H9 (cell line): ENCODE measurements at regions not wholly inside any gene's neighbourhood (a gene's known extent, or its start where the extent isn't known, plus 50 kb on each side); places are given as distances from the start of the nearest gene placed in this dataset.
"Not testable (repeated sequence)": the region's sequence is repeated elsewhere in the genome, so short reads cannot be mapped to it uniquely, and the experiment has no call there.

Experiments used
- DNase-seq: peaks from one replicate; pipeline ENCODE4 v3.0.0-alpha.2; 2017
- H2AFZ ChIP-seq: one replicate; pipeline ENCODE4 v1.6.1; 2013; ENCODE audit warnings: mild to moderate bottlenecking, low read length, control low read depth, moderate library complexity
- H2AK5ac ChIP-seq: 2 replicates; pipeline ENCODE4 v1.6.1; 2013; ENCODE audit warnings: low read length, control low read depth, mixed read lengths; ENCODE audit not compliant: insufficient read length
- H2BK120ac ChIP-seq: one replicate; pipeline ENCODE4 v1.6.1; 2013; ENCODE audit warnings: low read depth, mild to moderate bottlenecking, low read length, control low read depth, inconsistent platforms; ENCODE audit not compliant: poor library complexity, severe bottlenecking
- H2BK12ac ChIP-seq: 2 replicates; pipeline ENCODE4 v1.6.1; 2013; ENCODE audit warnings: low read length, control low read depth, mixed read lengths, low read depth; ENCODE audit not compliant: insufficient read length
- H2BK15ac ChIP-seq: 2 replicates; pipeline ENCODE4 v1.6.1; 2013; ENCODE audit warnings: low read depth, low read length, control low read depth
- H2BK20ac ChIP-seq: one replicate; pipeline ENCODE4 v1.6.1; 2013; ENCODE audit warnings: low read depth, mild to moderate bottlenecking, low read length, control low read depth, inconsistent platforms; ENCODE audit not compliant: poor library complexity, severe bottlenecking
- H2BK5ac ChIP-seq: 2 replicates; pipeline ENCODE4 v1.6.1; 2013; ENCODE audit warnings: low read length, control low read depth, mixed read lengths; ENCODE audit not compliant: insufficient read length
- H3K14ac ChIP-seq: 2 replicates; pipeline ENCODE4 v1.6.1; 2013; ENCODE audit warnings: low read length, control low read depth; ENCODE audit not compliant: insufficient read depth
- H3K18ac ChIP-seq: 2 replicates; pipeline ENCODE4 v1.6.1; 2013; ENCODE audit warnings: low read depth, mild to moderate bottlenecking, mixed read lengths, low read length, control low read depth; ENCODE audit not compliant: insufficient read length
- H3K23ac ChIP-seq: 2 replicates; pipeline ENCODE4 v1.6.1; 2013; ENCODE audit warnings: low read length, control low read depth, mixed read lengths, low read depth; ENCODE audit not compliant: insufficient read length
- H3K23me2 ChIP-seq: 2 replicates; pipeline ENCODE4 v1.6.1; 2013; ENCODE audit warnings: low read depth, mild to moderate bottlenecking, mixed read lengths, low read length, control low read depth; ENCODE audit not compliant: insufficient read length, poor library complexity, severe bottlenecking
- H3K27ac ChIP-seq: 2 replicates; pipeline ENCODE4 v1.5.1; 2013; ENCODE audit warnings: low read length, control low read depth, mixed read lengths, low read depth; ENCODE audit not compliant: insufficient read length
- H3K27me3 ChIP-seq: 2 replicates; pipeline ENCODE4 v1.6.1; 2013; ENCODE audit warnings: low read length, control low read depth, inconsistent platforms; ENCODE audit not compliant: insufficient read depth
- H3K4ac ChIP-seq: 2 replicates; pipeline ENCODE4 v1.6.1; 2013; ENCODE audit warnings: low read depth, mild to moderate bottlenecking, control low read depth, inconsistent platforms, low read length, moderate library complexity
- H3K4me1 ChIP-seq: 2 replicates; pipeline ENCODE4 v1.6.1; 2013; ENCODE audit warnings: low read length, control low read depth, inconsistent platforms; ENCODE audit not compliant: insufficient read depth
- H3K4me2 ChIP-seq: 2 replicates; pipeline ENCODE4 v1.6.1; 2013; ENCODE audit warnings: low read length, control low read depth, mixed read lengths; ENCODE audit not compliant: insufficient read length, insufficient read depth
- H3K56ac ChIP-seq: 2 replicates; pipeline ENCODE4 v1.6.1; 2013; ENCODE audit warnings: low read depth, mild to moderate bottlenecking, mixed read lengths, low read length, control low read depth; ENCODE audit not compliant: insufficient read length
- H3K79me1 ChIP-seq: 2 replicates; pipeline ENCODE4 v1.6.1; 2013; ENCODE audit warnings: low read depth, mild to moderate bottlenecking, moderate library complexity, low read length, control low read depth, inconsistent platforms; ENCODE audit not compliant: insufficient read depth, poor library complexity, severe bottlenecking
- H3K79me2 ChIP-seq: 2 replicates; pipeline ENCODE4 v1.6.1; 2013; ENCODE audit warnings: low read length, control low read depth, inconsistent platforms; ENCODE audit not compliant: insufficient read depth
- H3K9ac ChIP-seq: 2 replicates; pipeline ENCODE4 v1.6.1; 2013; ENCODE audit warnings: low read length, control low read depth, mixed read lengths; ENCODE audit not compliant: insufficient read length; ENCODE audit errors: extremely low read depth
- H3K9me3 ChIP-seq: one replicate; pipeline ENCODE4 v1.6.1; 2013; ENCODE audit warnings: low read depth, low read length, inconsistent platforms; ENCODE audit not compliant: control insufficient read depth
- H3T11ph ChIP-seq: one replicate; pipeline ENCODE4 v1.6.1; 2013; ENCODE audit warnings: mild to moderate bottlenecking, low read length, control low read depth, inconsistent platforms
- H4K20me1 ChIP-seq: one replicate; pipeline ENCODE4 v1.6.1; 2013; ENCODE audit not compliant: control insufficient read depth, insufficient read length, insufficient read depth
- H4K5ac ChIP-seq: 2 replicates; pipeline ENCODE4 v1.6.1; 2013; ENCODE audit warnings: low read depth, mild to moderate bottlenecking, mixed read lengths, low read length, control low read depth; ENCODE audit not compliant: insufficient read length
- H4K8ac ChIP-seq: replicated peaks from 2 replicates; pipeline ENCODE4 v1.6.1; 2013; ENCODE audit warnings: low read length, control low read depth, mixed read lengths, low read depth; ENCODE audit not compliant: insufficient read length
- H4K91ac ChIP-seq: 2 replicates; pipeline ENCODE4 v1.6.1; 2013; ENCODE audit warnings: low read depth, mild to moderate bottlenecking, moderate library complexity, mixed read lengths, low read length, control low read depth; ENCODE audit not compliant: insufficient read length
- H3K27ac Mint-ChIP-seq, 3 experiments: 2 replicates in 2 of 3; 3 replicates in 1 of 3; pipeline ENCODE4 v1.8.0; 2020 to 2021; ENCODE audit warnings: mixed read lengths in 3 of 3, mild to moderate bottlenecking in 1 of 3, moderate library complexity in 1 of 3
- H3K27me3 Mint-ChIP-seq: 2 replicates; pipeline ENCODE4 v1.8.0; 2021; ENCODE audit warnings: low read depth, mild to moderate bottlenecking, moderate library complexity, mixed read lengths
- H3K36me3 Mint-ChIP-seq, 3 experiments: 2 replicates in 2 of 3; 3 replicates in 1 of 3; pipeline ENCODE4 v1.8.0; 2020 to 2021; ENCODE audit warnings: low read depth in 3 of 3, mixed read lengths in 3 of 3; ENCODE audit not compliant: insufficient read depth in 1 of 3
- H3K4me1 Mint-ChIP-seq, 2 experiments: 2 replicates each; pipeline ENCODE4 v1.8.0; 2020; ENCODE audit warnings: mixed read lengths in 2 of 2
- H3K4me3 Mint-ChIP-seq, 2 experiments: 2 replicates in 1 of 2; 3 replicates in 1 of 2; pipeline ENCODE4 v1.8.0; 2020 to 2021; ENCODE audit warnings: mild to moderate bottlenecking in 2 of 2, mixed read lengths in 2 of 2, moderate library complexity in 1 of 2
- H3K9me3 Mint-ChIP-seq, 2 experiments: 2 replicates in 1 of 2; 3 replicates in 1 of 2; pipeline ENCODE4 v1.8.0; 2020; ENCODE audit warnings: mild to moderate bottlenecking in 2 of 2, mixed read lengths in 2 of 2, moderate library complexity in 1 of 2
- CTCF ChIP-seq: fragments of 200-600 bp; sonication (generic); conservative IDR thresholded peaks from 3 replicates; pipeline ENCODE4 v1.8.0; 2021; ENCODE audit warnings: antibody characterized with exemption, mild to moderate bottlenecking
- WGBS: extraction: QIAGEN DNeasy Blood & Tissue Kit; methylation state at CpG from one replicate; pipeline ENCODE4 v1.1.7; 2013; ENCODE audit warnings: missing lambda C conversion rate, low lambda C conversion rate, mixed read lengths; ENCODE audit not compliant: insufficient read length; ENCODE audit errors: extremely low coverage; 5-methylcytosine and 5-hydroxymethylcytosine counted together

GRCh38 chr11:116366451-116366850, 406.3 kb downstream of the BUD13 start:
- Histone ChIP-seq H3K23me2 (no peaks in the 10 kb centered on the region), H3K9me3 (no peaks in the 10 kb centered on the region), H3K79me2 (no peaks in the 10 kb centered on the region), H4K20me1 (no peaks in the 10 kb centered on the region), H3K4ac (no peak overlapping the region), H3K79me1 (no peaks in the 10 kb centered on the region), H3K4me1 (peaks cover 4% of the 10 kb centered on the region; the same call in 1 of the 2 replicates), H3K9ac (no peak overlapping the region), H3K23ac (no peak overlapping the region), H3K27me3 (no peaks in the 10 kb centered on the region), H2BK5ac (no peak overlapping the region), H3K18ac (peak overlapping the region; percentile 3), H2AFZ (no peak overlapping the region), H3K27ac (no peak overlapping the region), H3K14ac (no peak overlapping the region), H2BK20ac (no peak overlapping the region), H2BK120ac (no peak overlapping the region), H3K4me2 (no peak overlapping the region), H2BK12ac (no peak overlapping the region), H3T11ph (no peak overlapping the region), H2BK15ac (no peak overlapping the region), H3K56ac (no peak overlapping the region), H4K91ac (no peak overlapping the region), H4K8ac (no peak overlapping the region), H2AK5ac (peak overlapping the region; percentile 18), H4K5ac (no peak overlapping the region)
- DNase-seq, result no peak
- Mint-ChIP-seq H3K36me3 (peaks cover 7 to 13% (median 10%) of the 10 kb centered on the region in 3 experiments; a peak in 5 of 7 replicates), H3K27me3 (peaks cover 3% of the 10 kb centered on the region; the same call in 1 of the 2 replicates), H3K27ac (peak overlapping the region in 1 of 3 experiments; percentile 78; a peak in 3 of 7 replicates), H3K4me1 (peaks cover 25 to 39% of the 10 kb centered on the region in 2 experiments), H3K9me3 (peaks cover 11 to 13% of the 10 kb centered on the region in 2 experiments), H3K4me3 (no peak overlapping the region)
- no CpG with 5 or more reads among the region's 1 CpG for WGBS
- TF ChIP-seq CTCF, result peak; percentile 39; the same call in 2 of the 3 replicates

DNA sequence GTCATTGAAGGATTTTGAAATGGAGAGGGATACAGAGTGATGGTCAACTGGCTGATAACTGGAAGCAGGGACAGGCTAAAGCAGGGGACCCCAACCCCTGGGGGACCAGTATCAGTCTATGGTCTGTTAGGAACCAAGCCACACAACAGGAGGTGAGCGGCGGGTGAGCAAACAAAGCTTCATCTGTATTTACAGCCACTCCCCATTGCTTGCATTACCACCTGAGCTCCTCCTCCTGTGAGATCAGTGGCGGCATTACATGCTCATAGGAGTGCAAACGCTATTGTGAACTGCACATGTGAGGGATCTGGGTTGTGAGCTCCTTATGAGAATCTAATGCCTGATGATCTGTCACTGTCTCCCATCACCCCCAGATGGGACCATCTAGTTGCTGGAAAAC, 407.9 kb downstream of the BUD13 start:
- H3K9me3 Mint-ChIP-seq, result peaks cover 11 to 13% of the 10 kb centered on the region in 2 experiments
- H3K9ac ChIP-seq, H3T11ph ChIP-seq, H3K27me3 Mint-ChIP-seq, H3K79me2 ChIP-seq, H2BK120ac ChIP-seq, H2BK5ac ChIP-seq, H3K79me1 ChIP-seq, H3K23me2 ChIP-seq, H2AFZ ChIP-seq, DNase-seq, H2BK15ac ChIP-seq, H2BK12ac ChIP-seq, H3K4me1 ChIP-seq, H2BK20ac ChIP-seq, H3K9me3 ChIP-seq, H3K4me2 ChIP-seq, H4K91ac ChIP-seq, H3K27ac ChIP-seq, H3K14ac ChIP-seq, H4K8ac ChIP-seq, H2AK5ac ChIP-seq, H3K27me3 ChIP-seq, H4K5ac ChIP-seq, H4K20me1 ChIP-seq, H3K4ac ChIP-seq, H3K4me3 Mint-ChIP-seq, H3K23ac ChIP-seq, H3K56ac ChIP-seq, H3K18ac ChIP-seq: not testable (repeated sequence)
- peak overlapping the region in 1 of 3 experiments; percentile 43; a peak in 1 of 7 replicates for H3K27ac Mint-ChIP-seq
- H3K4me1 Mint-ChIP-seq, result peaks cover 30 to 44% of the 10 kb centered on the region in 2 experiments
- no CpG with 5 or more reads among the region's 4 CpGs for WGBS
- peaks cover 7 to 16% (median 13%) of the 10 kb centered on the region in 3 experiments; a peak in 5 of 7 replicates for H3K36me3 Mint-ChIP-seq
